Immature natural killer cell (primary cell): ENCODE measurements at regions not wholly inside any gene's neighbourhood (a gene's known extent, or its start where the extent isn't known, plus 50 kb on each side); places are given as distances from the start of the nearest gene placed in this dataset.
"Not testable (repeated sequence)": the region's sequence is repeated elsewhere in the genome, so short reads cannot be mapped to it uniquely, and the experiment has no call there.

Source experiments
- DNase-seq, 3 donors: peaks; one replicate each; pipeline ENCODE4 v3.0.0; 2022; ENCODE audit warnings: mixed read lengths in 1 of 3
- H3K27ac Mint-ChIP-seq, 6 donors: one replicate each; pipeline ENCODE4 v1.8.0; 2020; ENCODE audit warnings: mixed read lengths in 6 of 6, mild to moderate bottlenecking in 5 of 6, inconsistent platforms in 4 of 6, moderate library complexity in 3 of 6
- H3K27me3 Mint-ChIP-seq, 3 donors: one replicate each; pipeline ENCODE4 v1.8.0; 2020 to 2021; ENCODE audit warnings: low read depth in 3 of 3, mild to moderate bottlenecking in 3 of 3, mixed read lengths in 3 of 3, moderate library complexity in 3 of 3, inconsistent platforms in 1 of 3
- H3K36me3 Mint-ChIP-seq, 3 donors: one replicate each; pipeline ENCODE4 v1.8.0; 2020; ENCODE audit warnings: mixed read lengths in 3 of 3, inconsistent platforms in 2 of 3, mild to moderate bottlenecking in 2 of 3
- H3K4me1 Mint-ChIP-seq, 2 donors: one replicate each; pipeline ENCODE4 v1.8.0; 2020; ENCODE audit warnings: inconsistent platforms in 2 of 2, mild to moderate bottlenecking in 2 of 2, mixed read lengths in 2 of 2, moderate library complexity in 1 of 2
- H3K4me3 Mint-ChIP-seq, 5 donors: one replicate each; pipeline ENCODE4 v1.8.0; 2020; ENCODE audit warnings: mild to moderate bottlenecking in 5 of 5, mixed read lengths in 5 of 5, inconsistent platforms in 3 of 5, moderate library complexity in 3 of 5
- H3K9me3 Mint-ChIP-seq, 6 donors: one replicate each; pipeline ENCODE4 v1.8.0; 2020; ENCODE audit warnings: mild to moderate bottlenecking in 6 of 6, mixed read lengths in 6 of 6, inconsistent platforms in 4 of 6, moderate library complexity in 3 of 6

DNA sequence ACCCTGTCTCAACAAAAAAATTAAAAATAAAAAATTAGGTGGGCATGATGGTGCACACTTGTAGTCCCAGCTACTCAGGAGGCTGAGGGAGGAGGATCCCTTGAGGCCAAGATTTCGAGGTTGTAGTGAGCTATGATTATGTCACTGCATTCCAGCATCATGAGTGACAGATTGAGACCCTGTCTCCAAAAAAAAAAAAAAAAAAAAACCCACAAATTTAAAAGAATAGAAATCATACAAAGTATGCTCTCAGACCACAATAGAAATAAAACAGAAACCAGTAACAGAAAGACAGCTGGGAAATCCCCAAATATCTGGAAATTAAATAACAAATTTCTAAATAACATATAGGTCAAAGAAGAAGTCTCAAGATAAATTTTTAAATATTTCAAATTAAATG is 81.0 kb upstream of the HUWE1 start:
- Mint-ChIP-seq H3K9me3 (no peaks in the 10 kb centered on the region), H3K4me3 (no peak overlapping the region), H3K4me1 (no peaks in the 10 kb centered on the region), H3K27me3 (peaks cover 2 to 7% (median 6%) of the 10 kb centered on the region in 3 donors), H3K36me3 (no peaks in the 10 kb centered on the region), H3K27ac (no peak overlapping the region)
- no peak for DNase-seq

- H3K36me3 Mint-ChIP-seq, H3K4me3 Mint-ChIP-seq, H3K9me3 Mint-ChIP-seq, H3K27ac Mint-ChIP-seq, DNase-seq, H3K4me1 Mint-ChIP-seq, H3K27me3 Mint-ChIP-seq: not testable (repeated sequence)
Observed at GRCh38 chrX:53757181-53757580, 70.7 kb upstream of the HUWE1 start.

- Mint-ChIP-seq H3K4me1 (no peaks in the 10 kb centered on the region), H3K9me3 (no peaks in the 10 kb centered on the region), H3K36me3 (no peaks in the 10 kb centered on the region), H3K4me3 (no peak overlapping the region), H3K27me3 (peaks cover 0 to 2% (median 2%) of the 10 kb centered on the region in 3 donors), H3K27ac (peak overlapping the region in 1 of 6 donors; percentile 29)
- DNase-seq, result no peak
Observed at GRCh38 chrX:53746718-53747117, 60.2 kb upstream of the HUWE1 start.

- DNase-seq, result no peak
- H3K4me1 Mint-ChIP-seq, result no peaks in the 10 kb centered on the region
- H3K27me3 Mint-ChIP-seq, result peaks cover 0 to 2% (median 0%) of the 10 kb centered on the region in 3 donors
- no peak overlapping the region for H3K4me3 Mint-ChIP-seq
- H3K27ac Mint-ChIP-seq, result no peak overlapping the region
- H3K36me3 Mint-ChIP-seq, result no peaks in the 10 kb centered on the region
- H3K9me3 Mint-ChIP-seq, result no peaks in the 10 kb centered on the region
Observed at GRCh38 chrX:53743244-53743643, 56.7 kb upstream of the HUWE1 start.

DNA sequence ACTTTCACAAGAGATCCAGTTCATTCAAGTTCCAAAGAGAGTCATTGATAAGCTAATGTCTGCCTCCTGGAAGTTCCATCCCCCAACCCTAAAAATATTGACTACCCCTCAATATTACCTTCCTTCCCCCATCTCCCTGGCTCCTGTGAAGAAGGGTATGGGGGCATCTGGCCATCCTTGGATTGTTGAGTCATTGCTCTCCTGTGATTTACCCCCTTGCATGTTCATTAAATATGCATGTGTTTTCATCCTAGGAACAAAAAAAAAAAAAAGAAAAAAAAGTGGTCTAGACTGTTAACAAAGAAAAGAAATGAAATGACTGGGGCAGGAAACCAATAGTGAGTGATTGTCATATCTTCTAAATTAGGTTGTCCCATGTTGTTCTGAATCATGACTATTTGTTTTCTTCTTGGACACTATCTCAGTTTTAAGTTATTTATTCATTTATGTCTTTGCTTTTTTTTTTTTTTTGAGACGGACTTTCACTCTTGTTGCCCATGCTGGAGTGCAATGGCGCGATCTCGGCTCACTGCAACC is 51.9 kb upstream of the HUWE1 start:
- no peak for DNase-seq
- no peaks in the 10 kb centered on the region for H3K4me1 Mint-ChIP-seq
- H3K9me3 Mint-ChIP-seq, result no peaks in the 10 kb centered on the region
- H3K27ac Mint-ChIP-seq, result no peak overlapping the region
- H3K4me3 Mint-ChIP-seq, result no peak overlapping the region
- H3K36me3 Mint-ChIP-seq, result peaks cover 0 to 9% (median 0%) of the 10 kb centered on the region in 3 donors
- H3K27me3 Mint-ChIP-seq, result no peaks in the 10 kb centered on the region
